Tibial nerve (tissue), 4 donors: ENCODE measurements at regions not wholly inside any gene's neighbourhood (a gene's known extent, or its start where the extent isn't known, plus 50 kb on each side); places are given as distances from the start of the nearest gene placed in this dataset.

Experiments used
- CTCF ChIP-seq, 5 experiments: fragments of 200-600 bp in 3 of 5; fragments of 450-650 bp in 2 of 5; sonication (generic) in 3 of 5; IDR thresholded peaks; one replicate each; pipeline ENCODE4 v1.5.1; 2016 to 2019; ENCODE audit warnings: antibody characterized with exemption in 5 of 5, mild to moderate bottlenecking in 3 of 5, moderate library complexity in 2 of 5
- EP300 ChIP-seq, 2 donors: sonication (generic); formaldehyde crosslinking; IDR thresholded peaks; one replicate each; pipeline ENCODE4 v1.6.1; 2017; ENCODE audit warnings: antibody characterized with exemption in 2 of 2, mild to moderate bottlenecking in 1 of 2

- TF ChIP-seq CTCF (IDR thresholded peaks at IDR 0.05) = no peak
- TF ChIP-seq EP300 (IDR thresholded peaks at IDR 0.05) = no peak
Measured at GRCh38 chrX:67288156-67288555, 255.7 kb upstream of the AR start.
